ENCODE measurements at regions not wholly inside any gene's neighbourhood (a gene's known extent, or its start where the extent isn't known, plus 50 kb on each side); places are given as distances from the start of the nearest gene placed in this dataset.

DNA sequence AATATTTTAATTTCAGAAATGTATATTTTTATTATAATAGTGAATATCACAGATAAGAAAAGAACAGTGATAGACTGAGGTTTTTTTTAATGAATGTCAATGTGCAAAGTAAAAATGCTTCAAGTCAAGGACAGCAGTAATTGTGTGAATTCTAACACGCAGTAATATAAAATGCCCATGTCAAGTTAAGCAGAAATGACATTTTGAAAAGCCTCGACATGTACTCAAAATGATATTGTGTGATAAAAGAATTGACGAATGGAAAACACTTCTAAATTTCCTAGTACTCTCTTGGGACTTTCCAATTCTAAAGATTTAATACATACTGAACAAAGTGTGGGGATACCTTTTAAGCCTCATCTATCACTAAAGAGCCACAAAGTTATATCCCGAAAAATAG is 172.6 kb downstream of the SLITRK6 start:
- 91 to 93% methylated on average over 4 of the region's 4 CpGs for WGBS, 2 donors
- DNase-seq, result no peak
- Histone ChIP-seq H3K9me3 (no peaks in the 10 kb centered on the region), H3K27me3 (no peaks in the 10 kb centered on the region), H3K27ac (no peak overlapping the region), H3K4me1 (no peaks in the 10 kb centered on the region), H3K4me3 (replicated peaks in 1 of 3) (no peak overlapping the region), H3K36me3 (no peaks in the 10 kb centered on the region)
- TF ChIP-seq, protein P1, sequence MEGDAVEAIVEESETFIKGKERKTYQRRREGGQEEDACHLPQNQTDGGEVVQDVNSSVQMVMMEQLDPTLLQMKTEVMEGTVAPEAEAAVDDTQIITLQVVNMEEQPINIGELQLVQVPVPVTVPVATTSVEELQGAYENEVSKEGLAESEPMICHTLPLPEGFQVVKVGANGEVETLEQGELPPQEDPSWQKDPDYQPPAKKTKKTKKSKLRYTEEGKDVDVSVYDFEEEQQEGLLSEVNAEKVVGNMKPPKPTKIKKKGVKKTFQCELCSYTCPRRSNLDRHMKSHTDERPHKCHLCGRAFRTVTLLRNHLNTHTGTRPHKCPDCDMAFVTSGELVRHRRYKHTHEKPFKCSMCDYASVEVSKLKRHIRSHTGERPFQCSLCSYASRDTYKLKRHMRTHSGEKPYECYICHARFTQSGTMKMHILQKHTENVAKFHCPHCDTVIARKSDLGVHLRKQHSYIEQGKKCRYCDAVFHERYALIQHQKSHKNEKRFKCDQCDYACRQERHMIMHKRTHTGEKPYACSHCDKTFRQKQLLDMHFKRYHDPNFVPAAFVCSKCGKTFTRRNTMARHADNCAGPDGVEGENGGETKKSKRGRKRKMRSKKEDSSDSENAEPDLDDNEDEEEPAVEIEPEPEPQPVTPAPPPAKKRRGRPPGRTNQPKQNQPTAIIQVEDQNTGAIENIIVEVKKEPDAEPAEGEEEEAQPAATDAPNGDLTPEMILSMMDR (IDR thresholded peaks at IDR 0.05), result no peak
- no peak for TF ChIP-seq POLR2A (IDR thresholded peaks at IDR 0.05)
- intact Hi-C loops (cut with DNase I), result no loop called here

DNA sequence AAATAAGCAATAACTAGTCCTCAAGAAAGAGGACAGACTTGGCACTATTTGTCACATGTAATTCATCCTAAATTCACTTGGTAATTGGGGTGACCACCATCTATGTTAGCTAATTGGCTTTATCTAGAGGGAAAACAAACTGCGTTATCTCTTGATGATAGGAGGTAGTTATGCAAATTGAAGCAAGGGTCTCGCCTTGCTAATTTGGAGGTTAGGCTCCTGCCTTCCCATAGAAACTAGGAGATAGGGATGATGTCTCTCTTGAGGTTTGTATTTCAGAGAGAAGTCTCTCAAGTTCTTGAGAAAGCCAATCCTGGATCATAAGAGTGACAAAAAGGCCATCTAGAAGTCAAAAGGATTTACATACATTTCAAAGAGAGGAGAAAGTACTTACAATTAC is 179.9 kb downstream of the SLITRK6 start:
- H3K4me1 ChIP-seq, result no peaks in the 10 kb centered on the region
- DNase-seq, result no peak
- no peak overlapping the region for H3K4me3 ChIP-seq (replicated peaks in 1 of 3)
- TF ChIP-seq, protein P1 (IDR thresholded peaks at IDR 0.05), result no peak
- TF ChIP-seq POLR2A (IDR thresholded peaks at IDR 0.05), result no peak
- H3K27me3 ChIP-seq, result no peaks in the 10 kb centered on the region
- H3K9me3 ChIP-seq, result no peaks in the 10 kb centered on the region
- no peaks in the 10 kb centered on the region for H3K36me3 ChIP-seq
- no peak overlapping the region for H3K27ac ChIP-seq
- intact Hi-C loops (cut with DNase I), result no loop called here
- WGBS, 2 donors, result 75 to 82% methylated on average over 2 of the region's 2 CpGs

DNA sequence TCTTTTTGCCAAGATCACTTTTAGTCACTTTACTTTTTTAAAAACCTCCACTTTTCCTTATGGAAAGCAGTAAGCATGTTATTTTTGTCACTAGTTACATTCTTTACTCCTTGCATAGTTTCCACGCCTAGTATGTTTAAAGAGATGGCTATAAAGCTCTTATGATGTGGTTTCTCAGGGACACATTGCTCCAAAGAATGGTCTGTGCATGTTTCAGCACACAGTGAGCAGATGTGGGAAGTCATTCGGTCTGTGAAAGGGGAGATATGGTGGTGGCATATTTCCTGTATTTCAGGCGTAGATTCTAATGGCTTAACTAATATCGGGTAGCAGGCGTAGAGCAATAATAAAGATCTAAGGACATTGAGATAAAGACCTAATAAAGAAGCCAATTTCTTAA is 180.7 kb downstream of the SLITRK6 start:
- Histone ChIP-seq H3K4me3 (replicated peaks in 1 of 3) (no peak overlapping the region), H3K27me3 (no peaks in the 10 kb centered on the region), H3K27ac (no peak overlapping the region), H3K4me1 (no peaks in the 10 kb centered on the region), H3K9me3 (no peaks in the 10 kb centered on the region), H3K36me3 (no peaks in the 10 kb centered on the region)
- DNase-seq, result no peak
- 80 to 85% methylated on average over 5 of the region's 5 CpGs for WGBS, 2 donors
- no peak for TF ChIP-seq POLR2A (IDR thresholded peaks at IDR 0.05)
- TF ChIP-seq, protein P1 (IDR thresholded peaks at IDR 0.05), result no peak
- intact Hi-C loops (cut with DNase I), result no loop called here

DNA sequence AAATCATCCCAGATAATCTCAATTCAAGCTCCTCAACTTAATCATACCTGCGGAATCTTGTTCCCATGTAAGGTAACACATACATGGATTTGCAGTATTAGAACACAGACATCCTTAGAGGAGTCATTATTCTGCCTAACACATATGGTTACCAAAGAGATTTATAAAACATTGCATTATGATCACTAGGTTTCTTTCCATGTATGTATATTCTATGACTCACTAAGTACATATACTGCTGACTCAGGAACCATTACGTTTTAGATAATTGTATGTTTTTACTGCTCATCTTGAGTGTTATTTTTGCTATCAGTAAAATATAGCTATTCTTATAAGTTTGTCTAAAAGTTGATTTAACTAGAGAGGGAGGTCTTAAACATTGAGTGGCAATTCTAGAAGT is 182.9 kb downstream of the SLITRK6 start:
- intact Hi-C loops (cut with DNase I), result no loop called here
- 83 to 84% methylated on average over 2 of the region's 2 CpGs for WGBS, 2 donors

DNA sequence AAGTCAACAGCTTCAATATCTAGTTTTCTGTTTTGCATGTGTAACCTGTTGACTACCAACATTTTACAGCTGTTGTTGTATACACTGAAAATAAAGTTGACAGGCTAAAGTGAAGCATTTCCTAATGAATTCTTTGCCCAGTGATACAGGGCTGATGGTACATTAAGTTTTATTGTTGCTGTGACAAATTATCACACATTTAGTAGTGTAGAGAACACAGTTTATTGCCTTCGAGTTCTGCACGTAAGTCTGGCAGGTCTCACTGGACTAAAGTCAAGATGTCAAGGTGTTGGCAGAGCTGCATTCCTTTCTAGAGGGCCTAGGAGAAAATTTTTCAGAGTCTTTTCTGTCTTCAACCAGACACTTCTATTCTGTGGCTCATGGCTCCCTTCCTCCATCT is 184.2 kb downstream of the SLITRK6 start:
- H3K27me3 ChIP-seq, result no peaks in the 10 kb centered on the region
- TF ChIP-seq POLR2A (IDR thresholded peaks at IDR 0.05), result no peak
- TF ChIP-seq, protein P1 (IDR thresholded peaks at IDR 0.05), result no peak
- intact Hi-C loops (cut with DNase I), result no loop called here
- WGBS, 2 donors, result 61 to 64% methylated on average over 2 of the region's 2 CpGs
- no peaks in the 10 kb centered on the region for H3K36me3 ChIP-seq
- H3K4me3 ChIP-seq (replicated peaks in 1 of 3), result no peak overlapping the region
- no peak for DNase-seq
- no peaks in the 10 kb centered on the region for H3K9me3 ChIP-seq
- H3K4me1 ChIP-seq, result no peaks in the 10 kb centered on the region
- H3K27ac ChIP-seq, result no peak overlapping the region

More for the DNA sequence above, 182.9 kb downstream of the SLITRK6 start:
- H3K4me1 ChIP-seq, result no peaks in the 10 kb centered on the region
- no peaks in the 10 kb centered on the region for H3K36me3 ChIP-seq
- H3K27ac ChIP-seq, result no peak overlapping the region
- DNase-seq, result no peak
- TF ChIP-seq POLR2A (IDR thresholded peaks at IDR 0.05), result no peak
- TF ChIP-seq, protein P1 (IDR thresholded peaks at IDR 0.05), result no peak
- H3K4me3 ChIP-seq (replicated peaks in 1 of 3), result no peak overlapping the region
- no peaks in the 10 kb centered on the region for H3K9me3 ChIP-seq
- no peaks in the 10 kb centered on the region for H3K27me3 ChIP-seq
